Skeletal muscle tissue (tissue), 3 donors: ENCODE measurements at regions not wholly inside any gene's neighbourhood (a gene's known extent, or its start where the extent isn't known, plus 50 kb on each side); places are given as distances from the start of the nearest gene placed in this dataset.
"Not testable (repeated sequence)": the region's sequence is repeated elsewhere in the genome, so short reads cannot be mapped to it uniquely, and the experiment has no call there.

ENCODE experiments used
- H3K27ac ChIP-seq: one replicate; pipeline ENCODE4 v1.7.0; 2013; ENCODE audit warnings: mild to moderate bottlenecking, low read depth, low read length, inconsistent platforms
- H3K27me3 ChIP-seq, 3 donors: one replicate each; pipeline ENCODE4 v1.7.0; 2013; ENCODE audit warnings: low read length in 3 of 3; ENCODE audit not compliant: control insufficient read depth in 3 of 3, insufficient read depth in 3 of 3
- H3K36me3 ChIP-seq, 3 donors: one replicate each; pipeline ENCODE4 v1.7.0; 2013; ENCODE audit warnings: low read length in 3 of 3; ENCODE audit not compliant: control insufficient read depth in 3 of 3, insufficient read depth in 3 of 3
- H3K4me1 ChIP-seq, 3 donors: one replicate each; pipeline ENCODE4 v1.7.0; 2013; ENCODE audit warnings: low read length in 3 of 3, mild to moderate bottlenecking in 3 of 3; ENCODE audit not compliant: control insufficient read depth in 3 of 3, insufficient read depth in 3 of 3
- H3K4me3 ChIP-seq, 3 donors: one replicate each; pipeline ENCODE4 v1.7.0; 2013; ENCODE audit warnings: low read length in 3 of 3
- H3K9ac ChIP-seq, 3 donors: one replicate each; pipeline ENCODE4 v1.7.0; 2013; ENCODE audit warnings: low read length in 3 of 3, mild to moderate bottlenecking in 3 of 3, moderate library complexity in 2 of 3, low read depth in 1 of 3
- H3K9me3 ChIP-seq, 3 donors: one replicate each; pipeline ENCODE4 v1.7.0; 2013; ENCODE audit warnings: low read length in 3 of 3; ENCODE audit not compliant: control insufficient read depth in 3 of 3
- donor health status: Osteomylitis.

DNA sequence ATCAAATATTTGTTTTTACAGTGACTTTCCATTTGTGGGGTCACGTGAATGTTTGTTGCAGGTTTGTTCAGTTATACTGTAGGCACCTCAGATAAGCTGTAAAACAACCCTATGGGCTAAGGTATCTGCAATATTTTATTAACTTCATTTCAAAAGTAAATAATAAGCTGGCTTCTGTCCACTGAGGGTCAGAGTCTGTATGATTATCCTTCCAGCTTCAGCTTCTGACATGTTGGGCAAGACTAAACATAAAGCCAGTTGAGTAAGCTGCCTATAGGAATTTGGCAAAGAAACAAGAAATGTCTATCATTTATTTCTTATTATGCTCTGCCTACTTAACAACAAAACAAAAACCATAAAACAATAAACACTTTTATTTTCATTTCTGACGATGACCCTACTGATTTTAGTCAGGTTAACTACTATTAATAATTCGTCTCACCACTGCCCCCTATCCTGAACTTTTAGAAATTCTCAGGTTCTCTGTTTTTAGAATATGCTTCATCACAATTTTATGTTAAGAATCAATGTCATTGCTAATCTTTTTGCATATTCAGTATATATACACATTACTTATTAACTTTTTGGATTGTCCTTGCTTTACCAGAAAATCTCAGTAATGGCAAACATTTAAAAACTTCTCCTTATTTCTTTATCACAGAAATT, 413.6 kb upstream of the ADAMTSL1 start:
- Histone ChIP-seq H3K9ac (no peak overlapping the region), H3K4me1 (no peaks in the 10 kb centered on the region), H3K36me3 (no peaks in the 10 kb centered on the region), H3K9me3 (no peaks in the 10 kb centered on the region), H3K4me3 (no peak overlapping the region), H3K27me3 (no peaks in the 10 kb centered on the region), H3K27ac (no peak overlapping the region)

DNA sequence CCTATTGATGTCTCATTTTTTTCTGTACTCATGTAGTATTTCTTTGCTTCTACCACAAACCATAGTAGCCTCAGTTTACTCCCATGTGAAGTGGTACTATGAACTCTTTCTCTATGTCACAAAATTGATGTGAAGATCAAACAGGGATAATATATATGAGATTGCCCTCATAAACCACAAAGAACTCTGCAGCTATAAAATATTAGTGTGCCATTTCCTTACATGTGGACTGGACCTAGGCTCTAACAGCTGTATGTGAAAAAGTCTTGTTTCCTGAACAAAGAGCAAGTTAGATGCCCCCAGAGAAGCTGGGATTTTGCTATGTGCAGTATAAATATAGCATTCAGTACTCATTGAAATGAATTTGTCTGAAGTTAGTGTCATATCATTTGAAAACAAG, 412.6 kb upstream of the ADAMTSL1 start:
- Histone ChIP-seq H3K9ac (no peak overlapping the region), H3K4me3 (no peak overlapping the region), H3K9me3 (no peaks in the 10 kb centered on the region), H3K4me1 (no peaks in the 10 kb centered on the region), H3K27me3 (no peaks in the 10 kb centered on the region), H3K36me3 (no peaks in the 10 kb centered on the region), H3K27ac (no peak overlapping the region)

DNA sequence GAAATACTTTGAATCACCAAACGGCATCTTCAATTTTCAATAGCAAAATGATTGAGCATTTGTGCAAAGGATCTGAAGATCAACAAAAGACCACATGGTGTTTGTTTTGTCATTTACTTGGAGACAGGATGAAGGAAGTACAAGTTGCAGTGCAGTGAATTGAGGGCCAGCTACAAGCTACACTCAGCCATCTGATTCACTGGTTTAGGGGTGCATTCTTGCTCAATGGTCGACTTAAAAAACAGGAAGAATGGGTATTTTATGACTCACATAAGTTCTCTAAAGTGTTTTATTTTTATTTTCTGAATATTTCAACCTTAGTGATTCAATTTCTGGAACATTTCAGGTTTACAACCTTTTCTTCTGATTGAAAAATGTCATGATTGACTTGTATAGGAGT, 412.1 kb upstream of the ADAMTSL1 start:
- Histone ChIP-seq H3K4me3 (no peak overlapping the region), H3K9me3 (no peaks in the 10 kb centered on the region), H3K27ac (no peak overlapping the region), H3K36me3 (no peaks in the 10 kb centered on the region), H3K9ac (no peak overlapping the region), H3K4me1 (no peaks in the 10 kb centered on the region), H3K27me3 (no peaks in the 10 kb centered on the region)

DNA sequence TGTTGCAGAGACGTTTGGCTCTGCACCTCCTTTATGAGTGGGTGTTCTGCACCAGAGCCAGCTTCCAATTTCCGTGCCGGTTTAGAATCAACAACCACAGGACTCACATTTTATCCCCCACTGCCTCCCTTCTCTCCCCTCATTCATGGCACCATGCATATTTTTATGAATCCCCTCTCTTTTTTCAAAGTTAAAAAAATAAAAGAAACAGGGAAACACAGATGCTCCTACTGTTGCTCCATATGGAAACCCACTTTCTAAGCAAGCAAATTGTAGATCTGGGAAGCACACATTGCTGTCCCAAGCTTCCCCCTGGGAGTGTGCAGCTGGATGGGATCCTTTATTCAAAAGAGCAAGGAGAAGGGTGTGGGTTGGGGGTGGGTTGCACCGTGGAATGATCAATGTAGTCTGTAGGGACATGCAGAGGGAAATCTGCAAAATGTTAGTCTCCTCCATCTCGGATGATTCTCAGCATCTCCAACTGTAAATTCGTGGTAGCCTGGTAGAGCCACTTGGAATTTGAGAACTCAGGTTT, 410.0 kb upstream of the ADAMTSL1 start:
- H3K9me3 ChIP-seq: no peaks in the 10 kb centered on the region
- H3K36me3 ChIP-seq: no peaks in the 10 kb centered on the region
- H3K4me1 ChIP-seq: no peaks in the 10 kb centered on the region
- H3K27me3 ChIP-seq: no peaks in the 10 kb centered on the region
- H3K27ac ChIP-seq: no peak overlapping the region
- no peak overlapping the region for H3K4me3 ChIP-seq
- H3K9ac ChIP-seq: no peak overlapping the region

DNA sequence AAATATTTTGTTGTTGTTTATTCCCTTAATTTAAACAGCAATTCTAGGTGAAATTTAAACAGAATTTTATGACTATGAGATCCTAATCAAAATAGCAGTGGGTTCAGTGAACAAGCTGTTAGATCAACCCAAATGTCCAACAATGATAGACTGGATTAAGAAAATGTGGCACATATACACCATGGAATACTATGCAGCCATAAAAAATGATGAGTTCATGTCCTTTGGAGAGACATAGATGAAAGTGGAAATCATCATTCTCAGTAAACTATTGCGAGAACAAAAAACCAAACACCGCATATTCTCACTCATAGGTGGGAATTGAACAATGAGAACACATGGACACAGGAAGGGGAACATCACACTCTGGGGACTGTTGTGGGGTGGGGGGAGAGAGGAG, 407.3 kb upstream of the ADAMTSL1 start:
- H3K27me3 ChIP-seq, H3K4me1 ChIP-seq, H3K9ac ChIP-seq, H3K36me3 ChIP-seq, H3K9me3 ChIP-seq, H3K27ac ChIP-seq, H3K4me3 ChIP-seq: not testable (repeated sequence)

DNA sequence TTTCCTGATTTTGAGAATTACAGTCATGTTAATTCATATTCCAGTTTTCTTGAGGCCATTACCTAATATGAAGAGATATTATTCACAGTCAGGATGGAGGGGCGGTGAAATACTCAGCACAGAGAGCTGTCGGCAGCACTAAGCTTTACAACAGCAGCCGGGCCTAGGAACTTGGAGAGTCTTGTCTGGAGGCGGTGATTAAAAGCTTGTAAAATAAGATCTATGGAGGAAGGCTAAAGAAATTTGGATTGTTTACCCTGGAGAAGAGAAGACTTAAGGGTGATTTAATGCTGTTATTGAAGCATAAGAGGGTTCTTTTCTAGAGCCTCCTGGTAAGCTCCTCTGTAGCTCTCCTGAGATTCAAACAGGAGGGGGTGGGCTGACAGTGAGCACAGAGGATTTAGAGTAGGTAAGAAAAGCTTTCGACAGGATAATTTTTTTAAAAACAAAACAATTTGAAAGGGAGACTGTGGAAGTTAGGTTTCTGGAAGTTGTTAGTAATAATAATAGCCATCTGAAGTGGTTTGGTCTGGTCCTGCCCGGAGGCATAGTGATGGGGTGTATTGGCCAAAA, 406.3 kb upstream of the ADAMTSL1 start:
- Histone ChIP-seq H3K4me1 (no peaks in the 10 kb centered on the region), H3K4me3 (no peak overlapping the region), H3K9me3 (no peaks in the 10 kb centered on the region), H3K27ac (no peak overlapping the region), H3K27me3 (no peaks in the 10 kb centered on the region), H3K36me3 (no peaks in the 10 kb centered on the region), H3K9ac (no peak overlapping the region)

DNA sequence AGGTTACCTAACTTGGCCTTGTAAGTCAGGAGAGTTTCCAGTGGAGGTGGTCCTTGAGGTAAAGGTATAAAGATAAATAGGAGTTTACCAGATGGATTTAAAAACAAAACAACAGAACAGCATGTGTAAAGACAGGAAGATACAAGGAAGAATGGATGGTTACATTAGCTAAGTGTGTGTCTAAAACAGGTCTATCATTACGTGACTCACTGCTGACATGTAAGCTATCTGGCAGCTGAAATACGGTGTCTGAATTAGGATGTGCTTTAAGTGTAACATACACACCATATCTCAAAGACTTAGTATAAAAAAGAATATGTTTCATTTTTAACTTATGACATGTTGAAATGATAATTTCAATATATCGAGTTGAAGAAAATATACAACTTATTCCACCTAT, 405.1 kb upstream of the ADAMTSL1 start:
- no peaks in the 10 kb centered on the region for H3K9me3 ChIP-seq
- no peak overlapping the region for H3K9ac ChIP-seq
- no peaks in the 10 kb centered on the region for H3K36me3 ChIP-seq
- no peaks in the 10 kb centered on the region for H3K27me3 ChIP-seq
- no peak overlapping the region for H3K4me3 ChIP-seq
- no peak overlapping the region for H3K27ac ChIP-seq
- H3K4me1 ChIP-seq: no peaks in the 10 kb centered on the region

DNA sequence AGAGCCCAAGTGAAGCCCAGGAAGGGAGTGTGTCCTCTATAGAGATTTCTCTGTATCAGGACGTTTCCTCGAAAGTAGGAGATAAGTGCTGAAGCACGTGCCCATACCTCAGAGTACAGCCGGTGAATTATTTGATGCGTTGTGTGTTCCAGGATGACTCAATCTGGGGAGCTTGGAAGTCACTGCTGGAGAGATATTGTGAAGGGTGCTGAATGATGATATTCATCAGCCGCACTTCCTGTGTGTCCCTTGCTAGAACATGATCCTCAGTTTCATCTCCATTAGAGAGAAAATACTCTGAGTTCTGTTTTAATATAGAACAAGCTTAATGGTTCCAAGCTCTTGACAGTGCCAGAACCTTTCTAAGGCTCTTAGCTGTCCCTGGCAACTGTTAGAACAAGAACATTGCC, 402.3 kb upstream of the ADAMTSL1 start:
- Histone ChIP-seq H3K9me3 (no peaks in the 10 kb centered on the region), H3K27me3 (no peaks in the 10 kb centered on the region), H3K27ac (no peak overlapping the region), H3K9ac (no peak overlapping the region), H3K36me3 (no peaks in the 10 kb centered on the region), H3K4me3 (no peak overlapping the region), H3K4me1 (no peaks in the 10 kb centered on the region)

DNA sequence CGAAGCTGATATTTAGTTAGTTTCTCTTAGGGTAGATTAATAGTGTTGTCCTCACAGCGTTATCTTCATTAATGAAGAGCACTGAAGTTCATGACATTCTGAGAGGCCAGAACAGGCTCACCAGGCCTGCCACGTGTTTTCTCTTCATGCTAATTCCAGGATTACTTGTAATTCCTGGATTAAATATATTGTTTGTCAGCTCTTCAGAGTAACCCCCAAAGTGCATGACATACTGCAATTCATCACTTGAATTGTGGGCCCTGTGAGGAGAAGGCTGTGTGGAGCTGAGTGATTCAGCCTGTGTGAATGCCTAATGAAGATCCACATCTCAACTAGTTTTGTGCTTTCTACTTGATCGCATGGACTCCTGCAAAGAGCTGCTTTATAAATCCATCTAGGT, 401.0 kb upstream of the ADAMTSL1 start:
- H3K27ac ChIP-seq: no peak overlapping the region
- H3K9ac ChIP-seq: no peak overlapping the region
- H3K36me3 ChIP-seq: no peaks in the 10 kb centered on the region
- no peaks in the 10 kb centered on the region for H3K27me3 ChIP-seq
- no peak overlapping the region for H3K4me3 ChIP-seq
- H3K4me1 ChIP-seq: no peaks in the 10 kb centered on the region
- no peaks in the 10 kb centered on the region for H3K9me3 ChIP-seq

DNA sequence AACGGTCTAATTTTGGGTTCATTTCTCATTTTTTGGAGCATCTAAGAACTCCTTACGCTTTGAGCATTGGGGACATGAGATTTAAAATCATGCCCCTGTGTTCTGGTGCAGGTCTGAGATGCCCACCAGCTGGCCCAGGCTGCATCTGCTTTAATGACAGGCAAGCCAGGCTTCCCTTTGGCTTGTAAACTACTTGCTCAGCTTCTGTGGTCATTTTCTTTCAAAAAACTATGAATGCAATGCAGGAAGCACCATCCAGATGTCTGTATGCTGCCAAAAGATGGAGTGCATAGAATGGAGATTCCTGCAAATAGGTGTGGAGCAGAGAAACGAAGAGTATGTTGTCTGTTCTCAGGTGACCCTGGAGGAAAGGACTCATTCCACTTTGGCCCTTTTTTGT, 399.9 kb upstream of the ADAMTSL1 start:
- H3K9me3 ChIP-seq: no peaks in the 10 kb centered on the region
- no peak overlapping the region for H3K27ac ChIP-seq
- no peaks in the 10 kb centered on the region for H3K36me3 ChIP-seq
- H3K9ac ChIP-seq: no peak overlapping the region
- H3K4me1 ChIP-seq: no peaks in the 10 kb centered on the region
- no peak overlapping the region for H3K4me3 ChIP-seq
- no peaks in the 10 kb centered on the region for H3K27me3 ChIP-seq
